ENCODE measurements at regions not wholly inside any gene's neighbourhood (a gene's known extent, or its start where the extent isn't known, plus 50 kb on each side); places are given as distances from the start of the nearest gene placed in this dataset.

- TF ChIP-seq CTCF (IDR thresholded peaks at IDR 0.05): no peak
- ATAC-seq (ENCODE audit: low FRiP score) (no peak), DNase-seq (ENCODE audit: low spot score) (no peak)
Observed at GRCh38 chrX:39618178-39618577, 479.6 kb downstream of the BCOR start.

GRCh38 chrX:39619182-39620009 is 478.4 kb downstream of the BCOR start:
- ATAC-seq (ENCODE audit: low FRiP score) (no peak), DNase-seq (ENCODE audit: low spot score) (no peak)
- TF ChIP-seq CTCF (IDR thresholded peaks at IDR 0.05): no peak

GRCh38 chrX:39624166-39624565 is 473.6 kb downstream of the BCOR start:
- DNase-seq (ENCODE audit: low spot score): no peak
- no peak for TF ChIP-seq CTCF (IDR thresholded peaks at IDR 0.05)
- ATAC-seq (ENCODE audit: low FRiP score): no peak

GRCh38 chrX:39625810-39626209 is 471.9 kb downstream of the BCOR start:
- ATAC-seq (ENCODE audit: low FRiP score) (no peak), DNase-seq (ENCODE audit: low spot score) (no peak)
- no peak for TF ChIP-seq CTCF (IDR thresholded peaks at IDR 0.05)

GRCh38 chrX:39626749-39627148 is 471.0 kb downstream of the BCOR start:
- no peak for DNase-seq (ENCODE audit: low spot score)
- no peak for ATAC-seq (ENCODE audit: low FRiP score)
- TF ChIP-seq CTCF (IDR thresholded peaks at IDR 0.05): no peak

- TF ChIP-seq CTCF (IDR thresholded peaks at IDR 0.05): no peak
- ATAC-seq (ENCODE audit: low FRiP score): no peak
- DNase-seq (ENCODE audit: low spot score): no peak
Observed at GRCh38 chrX:39627257-39627656, 470.5 kb downstream of the BCOR start.

- DNase-seq (ENCODE audit: low spot score) (no peak), ATAC-seq (ENCODE audit: low FRiP score) (no peak)
- TF ChIP-seq CTCF (IDR thresholded peaks at IDR 0.05): no peak
Observed at GRCh38 chrX:39629001-39629400, 468.8 kb downstream of the BCOR start.
